8988T (cell line): ENCODE measurements at regions not wholly inside any gene's neighbourhood (a gene's known extent, or its start where the extent isn't known, plus 50 kb on each side); places are given as distances from the start of the nearest gene placed in this dataset.

Experiments used
- DNase-seq: peaks from one replicate; pipeline ENCODE4 v3.0.0; 2011

GRCh38 chrX:39950018-39950688 is 147.6 kb downstream of the BCOR start:
- no peak for DNase-seq

DNA sequence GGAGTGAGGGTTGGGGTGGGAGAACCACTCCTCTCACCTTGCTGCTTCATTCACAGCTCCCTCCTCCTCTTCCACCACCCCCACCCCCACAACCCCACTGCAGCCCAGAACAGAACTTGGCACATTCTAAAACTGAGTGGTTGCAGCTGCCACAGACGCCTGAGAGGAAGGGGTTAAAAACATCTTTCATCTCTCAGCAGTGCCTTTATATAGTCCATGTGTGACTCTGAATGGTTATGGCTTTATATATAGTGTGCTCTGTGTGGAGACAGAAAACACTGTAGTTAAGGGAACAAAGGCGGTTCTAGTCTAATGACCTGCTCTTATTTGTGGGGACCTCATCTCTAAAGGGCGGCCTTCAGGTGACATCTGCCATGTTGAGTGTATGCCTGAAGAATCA is 144.8 kb downstream of the BCOR start:
- DNase-seq = no peak

GRCh38 chrX:39953879-39954278 is 143.9 kb downstream of the BCOR start:
- no peak for DNase-seq

DNA sequence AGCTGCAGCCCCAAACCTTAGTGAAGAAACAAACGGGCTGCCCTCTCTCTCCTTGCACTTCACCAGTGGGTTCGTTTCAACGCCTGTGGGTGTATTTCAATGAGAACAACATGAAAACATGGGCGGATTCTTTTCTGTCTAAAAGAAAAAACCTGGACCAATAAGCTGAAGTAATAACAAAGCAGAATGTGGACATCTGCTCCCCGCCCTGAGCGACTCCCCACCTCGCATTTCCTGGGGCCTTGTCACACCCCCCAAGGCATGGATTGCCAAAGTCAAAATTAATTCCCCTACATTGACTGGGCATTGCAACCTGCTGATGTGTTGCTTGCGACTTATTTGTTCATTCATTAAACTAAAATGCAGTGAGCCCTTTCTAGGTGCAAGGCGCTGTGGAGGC is 142.9 kb downstream of the BCOR start:
- DNase-seq = no peak

DNA sequence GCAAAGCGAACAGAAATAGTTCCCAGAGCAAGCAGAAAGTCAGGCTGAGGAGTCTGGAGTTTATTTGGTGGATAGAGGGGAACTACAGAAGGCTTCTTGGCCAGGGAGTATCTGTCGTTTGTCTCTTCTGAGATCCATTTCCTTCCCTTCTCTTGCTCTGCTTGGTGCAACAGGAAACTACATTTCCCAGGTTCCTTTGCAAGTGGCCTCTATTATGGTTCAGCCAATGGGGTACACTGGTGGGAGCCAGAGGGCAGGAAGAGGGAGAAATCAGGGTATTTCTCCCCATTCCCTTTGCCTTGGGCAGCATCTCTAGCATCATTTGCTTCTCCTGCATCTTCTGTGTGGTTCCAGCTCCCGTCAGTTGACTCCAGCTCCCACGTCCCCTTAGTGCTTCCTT is 142.1 kb downstream of the BCOR start:
- DNase-seq = no peak

GRCh38 chrX:39956803-39957394 is 140.9 kb downstream of the BCOR start:
- no peak for DNase-seq

DNA sequence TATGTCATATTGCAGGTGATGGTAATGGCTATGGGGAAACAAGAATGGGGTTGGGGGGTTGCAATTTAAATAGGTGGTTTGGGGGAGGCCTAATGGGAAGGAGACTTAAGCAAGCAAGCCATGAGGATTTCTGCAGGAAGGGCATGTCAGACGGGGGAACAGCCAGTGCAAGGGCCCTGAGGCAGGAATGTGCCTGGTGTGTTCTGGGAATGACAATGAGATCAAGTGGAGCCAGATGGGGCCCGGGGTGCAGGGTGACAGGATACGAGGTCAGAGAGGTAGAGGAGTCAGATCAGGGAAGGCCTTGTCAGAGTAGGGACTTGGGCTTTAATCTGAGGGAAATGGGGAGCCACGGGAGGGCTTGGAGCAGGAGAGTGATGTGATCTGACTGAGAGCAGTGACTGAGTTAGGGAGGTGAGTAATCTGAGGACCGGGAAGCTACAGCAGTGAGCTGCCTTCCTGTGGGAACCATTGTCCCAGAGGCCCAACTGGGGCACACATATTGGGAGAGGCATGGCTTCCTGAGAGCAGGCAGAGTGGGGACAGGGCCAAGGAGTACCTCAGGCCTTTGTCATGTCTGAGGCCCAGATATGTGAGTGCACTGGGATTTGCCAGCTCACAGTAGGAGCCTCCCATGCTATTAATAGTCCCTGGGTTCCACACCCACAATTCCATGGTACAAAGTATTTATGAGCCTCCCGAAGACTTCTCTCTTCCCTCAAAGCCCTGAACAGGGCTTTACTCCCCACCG is 139.8 kb downstream of the BCOR start:
- no peak for DNase-seq

DNA sequence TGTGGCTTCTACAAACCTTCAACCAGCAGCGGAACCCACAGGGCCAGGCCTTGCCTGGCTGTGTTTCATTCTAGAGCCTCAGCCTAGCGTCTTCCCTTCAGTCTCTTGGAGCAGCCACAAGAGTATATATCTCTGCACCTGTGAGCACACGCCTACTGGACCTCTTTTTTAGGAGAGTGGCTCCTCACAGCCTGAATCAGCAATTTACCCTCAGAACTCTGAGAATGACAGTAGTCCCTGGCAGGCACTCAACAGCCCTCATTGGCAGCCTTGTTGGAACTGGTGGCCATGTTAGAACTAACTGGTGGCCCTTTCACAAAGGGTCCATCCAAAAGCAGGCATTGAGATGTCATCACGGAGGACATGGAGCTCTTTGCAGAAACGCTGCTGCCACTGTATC is 138.9 kb downstream of the BCOR start:
- DNase-seq = no peak

GRCh38 chrX:39960219-39960618 is 137.5 kb downstream of the BCOR start:
- no peak for DNase-seq

GRCh38 chrX:39961441-39961840 is 136.3 kb downstream of the BCOR start:
- DNase-seq = no peak

GRCh38 chrX:39965051-39965573 is 132.6 kb downstream of the BCOR start:
- DNase-seq = no peak

- DNase-seq = no peak
Measured at GRCh38 chrX:39966176-39966575, 131.6 kb downstream of the BCOR start.

GRCh38 chrX:39967348-39967747 is 130.4 kb downstream of the BCOR start:
- DNase-seq = no peak

GRCh38 chrX:39969099-39969818 is 128.5 kb downstream of the BCOR start:
- no peak for DNase-seq

- no peak for DNase-seq
Measured at GRCh38 chrX:39969819-39970504, 127.8 kb downstream of the BCOR start.

DNA sequence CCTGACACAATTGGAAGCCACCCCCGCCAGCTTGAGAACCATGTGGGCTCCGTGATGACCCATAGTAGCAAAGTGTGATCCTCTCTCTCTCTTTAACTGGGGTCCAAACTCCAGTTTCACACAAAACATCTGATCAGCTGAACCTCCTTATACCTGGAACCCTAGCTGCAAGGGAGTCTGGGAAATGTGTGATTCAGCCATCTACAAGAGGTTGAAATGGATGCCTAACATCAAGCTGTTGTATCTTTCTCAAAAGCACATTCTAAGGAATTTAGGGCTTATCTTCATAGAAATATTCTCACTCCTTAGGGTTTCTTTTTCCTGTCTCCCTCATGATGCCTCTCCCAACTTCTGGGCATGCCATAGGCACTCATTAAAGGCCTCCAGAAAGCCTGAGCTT is 126.0 kb downstream of the BCOR start:
- no peak for DNase-seq

DNA sequence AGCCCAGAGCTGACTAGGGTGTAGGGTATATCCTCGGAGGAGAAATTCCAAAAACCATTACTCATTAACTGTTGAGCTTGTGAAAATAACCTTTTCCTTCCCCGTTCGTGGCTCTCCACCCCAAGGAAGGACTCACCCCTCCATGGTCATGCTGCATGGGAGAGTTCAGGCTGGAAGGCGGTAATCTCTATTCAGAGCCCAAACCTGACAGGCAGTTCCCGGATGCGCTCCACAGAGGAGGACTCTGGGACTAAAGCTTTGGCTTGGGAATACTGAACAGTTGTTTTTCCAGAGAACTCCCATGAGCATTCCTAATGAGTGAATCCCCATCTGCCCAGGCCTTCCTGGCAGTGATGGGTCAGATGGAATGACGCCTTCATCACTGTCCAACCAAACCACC is 125.4 kb downstream of the BCOR start:
- no peak for DNase-seq

DNA sequence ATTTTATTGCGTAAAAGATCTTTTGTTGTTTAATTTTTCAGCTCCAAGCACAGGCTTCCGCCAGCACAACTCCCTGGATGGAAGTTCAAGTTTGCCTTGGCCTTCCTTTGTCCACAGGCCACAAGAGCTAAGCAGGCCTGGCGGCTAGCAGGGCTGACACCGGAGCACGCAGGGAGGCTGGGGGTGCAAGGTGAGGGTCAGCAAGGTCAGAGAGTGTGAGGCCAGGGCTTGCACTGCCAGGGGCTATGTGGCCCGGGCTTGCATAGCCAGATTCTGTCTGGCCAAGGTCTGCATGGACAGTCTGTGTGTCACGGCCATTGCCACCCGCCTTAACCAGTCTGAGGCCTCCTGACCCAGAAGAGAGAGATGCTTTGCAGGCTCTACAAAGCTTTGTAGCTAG is 123.9 kb downstream of the BCOR start:
- no peak for DNase-seq

- no peak for DNase-seq
Measured at GRCh38 chrX:39974270-39974669, 123.5 kb downstream of the BCOR start.

DNA sequence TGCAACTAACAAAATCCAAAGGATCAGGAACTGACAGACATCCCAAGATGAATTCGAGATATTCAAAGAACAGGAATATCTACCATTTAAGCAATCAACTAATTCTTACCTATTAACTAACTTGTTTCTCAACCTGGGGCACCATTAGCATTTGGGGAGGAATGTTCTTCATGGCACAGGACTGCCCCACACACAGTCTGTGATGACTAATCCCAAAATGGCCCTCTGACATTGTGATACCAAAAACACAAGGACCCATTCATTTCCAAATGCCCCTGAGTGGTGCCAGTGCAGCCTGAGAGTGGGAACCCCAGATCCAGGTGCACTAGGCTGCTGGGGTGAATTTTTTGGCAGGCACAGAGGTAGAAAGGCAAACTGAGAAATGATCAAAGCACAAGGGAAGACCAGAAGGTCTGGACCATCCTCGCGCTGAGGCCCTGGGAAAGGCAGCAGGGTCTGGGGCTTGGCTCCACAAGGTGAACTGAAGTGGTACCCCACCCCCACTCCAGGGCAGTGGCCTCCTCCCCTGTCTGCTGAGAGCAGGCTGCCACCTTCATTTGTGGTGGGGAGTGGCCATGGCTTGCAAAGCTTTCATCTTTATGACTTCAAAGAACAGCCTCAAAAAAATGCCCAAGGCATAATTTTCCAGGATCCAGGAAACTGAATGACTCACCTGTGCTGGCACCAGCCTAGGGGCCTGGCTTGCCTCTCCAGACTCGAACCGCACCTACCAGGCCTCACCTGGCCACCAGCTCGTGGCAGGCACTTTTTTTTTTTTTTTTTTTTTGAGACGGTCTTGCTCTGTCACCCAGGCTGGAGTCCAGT is 122.4 kb downstream of the BCOR start:
- no peak for DNase-seq

GRCh38 chrX:39981946-39982345 is 115.8 kb downstream of the BCOR start:
- no peak for DNase-seq

DNA sequence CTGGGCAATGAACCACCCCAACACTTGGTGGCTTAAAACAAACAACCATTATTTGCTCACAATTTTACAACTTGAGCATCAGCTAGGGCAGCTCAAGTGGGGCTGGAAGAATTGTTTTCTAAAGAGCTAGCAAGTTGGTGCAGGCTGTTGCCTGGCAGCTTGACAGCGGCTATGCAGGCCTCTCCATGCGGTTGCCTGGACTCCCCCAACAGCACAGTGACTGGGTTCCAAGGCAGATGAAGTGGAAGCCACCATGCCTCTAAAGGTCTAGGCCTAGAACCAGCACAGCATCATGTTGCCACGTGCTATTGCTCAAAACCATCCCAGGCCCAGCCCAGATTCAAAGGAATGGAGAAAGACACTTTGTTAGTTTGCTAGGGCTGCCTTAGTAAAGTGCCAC is 114.8 kb downstream of the BCOR start:
- DNase-seq = no peak
